Lung (tissue), 11 donors: ENCODE measurements at regions not wholly inside any gene's neighbourhood (a gene's known extent, or its start where the extent isn't known, plus 50 kb on each side); places are given as distances from the start of the nearest gene placed in this dataset.

Experiments used
- ATAC-seq: fragments of 200-7000 bp; cut with Tn5 transposase; one replicate; pipeline ENCODE4 v1.9.1; 2020; ENCODE audit warnings: moderate number of reproducible peaks; ENCODE audit not compliant: insufficient read depth, low FRiP score
- DNase-seq, 3 donors: peaks; one replicate each; pipeline ENCODE4 v3.0.0-alpha.2; 2013 to 2017
- H3K27ac ChIP-seq, 2 donors: one replicate each; pipeline ENCODE4 v1.5.1; 2013; ENCODE audit warnings: mild to moderate bottlenecking in 2 of 2, moderate library complexity in 2 of 2, control low read depth in 1 of 2, inconsistent platforms in 1 of 2, low read depth in 1 of 2, low read length in 1 of 2
- H3K27me3 ChIP-seq, 3 donors: one replicate each; pipeline ENCODE4 v1.5.1; 2013; ENCODE audit warnings: low read length in 2 of 3; ENCODE audit not compliant: control insufficient read depth in 3 of 3, insufficient read depth in 3 of 3
- H3K36me3 ChIP-seq, 4 donors: one replicate each; pipeline ENCODE4 v1.5.1; 2013; ENCODE audit warnings: low read length in 4 of 4, mild to moderate bottlenecking in 1 of 4, moderate library complexity in 1 of 4; ENCODE audit not compliant: control insufficient read depth in 4 of 4, insufficient read depth in 4 of 4
- H3K4me1 ChIP-seq, 5 donors: one replicate each; pipeline ENCODE4 v1.5.1; 2013; ENCODE audit warnings: low read length in 5 of 5, mild to moderate bottlenecking in 2 of 5, moderate library complexity in 1 of 5; ENCODE audit not compliant: control insufficient read depth in 5 of 5, insufficient read depth in 5 of 5
- H3K4me3 ChIP-seq: one replicate; pipeline ENCODE4 v1.5.1; 2013; ENCODE audit warnings: mild to moderate bottlenecking, control low read depth, moderate library complexity
- H3K9ac ChIP-seq, 2 donors: one replicate each; pipeline ENCODE4 v1.5.1; 2013; ENCODE audit warnings: low read length in 2 of 2, control low read depth in 1 of 2; ENCODE audit not compliant: insufficient read depth in 1 of 2
- H3K9me3 ChIP-seq, 4 donors: one replicate each; pipeline ENCODE4 v1.5.1; 2013; ENCODE audit warnings: low read length in 3 of 4, mild to moderate bottlenecking in 1 of 4, moderate library complexity in 1 of 4; ENCODE audit not compliant: control insufficient read depth in 4 of 4, insufficient read depth in 3 of 4
- WGBS, 2 donors: extraction: QIAGEN DNeasy Blood & Tissue Kit; methylation state at CpG; one replicate each; pipeline ENCODE4 v1.1.7; 2013; 5-methylcytosine and 5-hydroxymethylcytosine counted together
- TF ChIP-seq, protein P1 (sequence below): IDR thresholded peaks from 2 replicates; pipeline ENCODE4 v1.5.1; 2012; ENCODE audit warnings: mild to moderate bottlenecking; ENCODE audit errors: control extremely low read depth, extremely low read depth
- donor health status: control.
- donor health status: control.
- donor health status: Bipolar disorder and iron deficiency.
- donor health status: healthy.
- donor health status: DM: yes; HTN: yes; CAD: no.

GRCh38 chr3:135503760-135504686 is 461.5 kb upstream of the PPP2R3A start:
- Histone ChIP-seq H3K27ac (no peak overlapping the region), H3K9me3 (no peaks in the 10 kb centered on the region), H3K4me1 (no peaks in the 10 kb centered on the region), H3K9ac (no peak overlapping the region), H3K36me3 (no peaks in the 10 kb centered on the region), H3K4me3 (no peak overlapping the region), H3K27me3 (peaks cover 0 to 60% (median 35%) of the 10 kb centered on the region in 3 donors)
- WGBS, 2 donors: 31 to 37% methylated on average over 18 of the region's 18 CpGs
- ATAC-seq: peak; percentile 62
- peak; percentile 84 to 88 (median 84) for DNase-seq
- TF ChIP-seq, protein P1, sequence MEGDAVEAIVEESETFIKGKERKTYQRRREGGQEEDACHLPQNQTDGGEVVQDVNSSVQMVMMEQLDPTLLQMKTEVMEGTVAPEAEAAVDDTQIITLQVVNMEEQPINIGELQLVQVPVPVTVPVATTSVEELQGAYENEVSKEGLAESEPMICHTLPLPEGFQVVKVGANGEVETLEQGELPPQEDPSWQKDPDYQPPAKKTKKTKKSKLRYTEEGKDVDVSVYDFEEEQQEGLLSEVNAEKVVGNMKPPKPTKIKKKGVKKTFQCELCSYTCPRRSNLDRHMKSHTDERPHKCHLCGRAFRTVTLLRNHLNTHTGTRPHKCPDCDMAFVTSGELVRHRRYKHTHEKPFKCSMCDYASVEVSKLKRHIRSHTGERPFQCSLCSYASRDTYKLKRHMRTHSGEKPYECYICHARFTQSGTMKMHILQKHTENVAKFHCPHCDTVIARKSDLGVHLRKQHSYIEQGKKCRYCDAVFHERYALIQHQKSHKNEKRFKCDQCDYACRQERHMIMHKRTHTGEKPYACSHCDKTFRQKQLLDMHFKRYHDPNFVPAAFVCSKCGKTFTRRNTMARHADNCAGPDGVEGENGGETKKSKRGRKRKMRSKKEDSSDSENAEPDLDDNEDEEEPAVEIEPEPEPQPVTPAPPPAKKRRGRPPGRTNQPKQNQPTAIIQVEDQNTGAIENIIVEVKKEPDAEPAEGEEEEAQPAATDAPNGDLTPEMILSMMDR: no peak

- Histone ChIP-seq H3K9me3 (no peaks in the 10 kb centered on the region), H3K4me3 (no peak overlapping the region), H3K36me3 (no peaks in the 10 kb centered on the region), H3K27ac (no peak overlapping the region), H3K9ac (no peak overlapping the region), H3K4me1 (no peaks in the 10 kb centered on the region), H3K27me3 (peaks cover 0 to 7% (median 0%) of the 10 kb centered on the region in 3 donors)
- DNase-seq (no peak), ATAC-seq (no peak)
- TF ChIP-seq, protein P1: no peak
- 84 to 90% methylated on average over 5 of the region's 5 CpGs for WGBS, 2 donors
Measured at GRCh38 chr3:135513106-135514059, 452.1 kb upstream of the PPP2R3A start.

GRCh38 chr3:135514060-135514448 is 451.5 kb upstream of the PPP2R3A start:
- ATAC-seq (no peak), DNase-seq (no peak)
- Histone ChIP-seq H3K4me3 (no peak overlapping the region), H3K27me3 (peaks cover 0 to 7% (median 0%) of the 10 kb centered on the region in 3 donors), H3K4me1 (no peaks in the 10 kb centered on the region), H3K27ac (no peak overlapping the region), H3K9ac (no peak overlapping the region), H3K9me3 (peaks cover 0 to 2% (median 0%) of the 10 kb centered on the region in 4 donors), H3K36me3 (no peaks in the 10 kb centered on the region)
- TF ChIP-seq, protein P1: no peak
- WGBS, 2 donors: 77 to 79% methylated on average over 4 of the region's 4 CpGs
